ENCODE measurements at regions not wholly inside any gene's neighbourhood (a gene's known extent, or its start where the extent isn't known, plus 50 kb on each side); places are given as distances from the start of the nearest gene placed in this dataset.

DNA sequence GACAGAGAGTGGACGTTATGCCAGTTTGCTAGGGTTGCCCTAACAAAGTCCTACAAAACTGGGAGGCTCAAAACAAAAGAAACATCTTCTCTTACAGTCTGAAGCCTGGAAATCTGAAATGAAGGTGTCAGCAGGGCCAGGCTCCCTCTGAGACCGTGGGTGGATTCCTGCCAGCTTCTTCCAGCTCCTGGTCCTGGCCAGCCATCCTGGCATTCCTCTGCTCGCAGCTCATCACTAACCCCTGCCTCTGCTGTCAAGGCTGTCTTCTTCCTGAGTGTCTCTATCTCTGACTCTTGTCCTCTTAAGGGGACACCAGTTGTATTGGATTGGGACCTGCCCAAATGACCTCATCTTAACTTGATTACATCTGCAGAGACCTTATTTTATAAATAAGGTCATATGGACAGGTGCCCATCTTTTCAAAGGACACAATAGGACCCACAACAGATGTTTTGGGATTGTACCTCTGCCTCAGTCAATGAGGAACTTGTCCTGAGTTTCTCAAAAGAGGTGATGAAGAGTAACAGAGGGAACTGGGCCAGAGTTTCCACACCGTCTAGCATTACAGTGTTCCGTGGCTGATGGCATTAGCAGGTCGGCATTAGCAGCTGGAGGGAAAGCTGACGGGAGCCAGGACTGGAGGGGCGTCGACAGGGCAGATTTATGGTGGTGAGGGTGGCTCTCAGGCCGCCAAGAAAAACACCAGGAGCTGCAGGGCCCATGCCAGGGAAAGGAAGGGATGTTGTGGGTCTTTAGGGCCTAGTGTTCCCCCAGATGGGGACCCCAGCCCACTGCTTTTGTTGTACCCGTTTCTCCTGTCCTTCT lies 157.3 kb downstream of the TBXT start:
- DNase-seq (ENCODE audit: low read depth, low spot score) = no peak

DNA sequence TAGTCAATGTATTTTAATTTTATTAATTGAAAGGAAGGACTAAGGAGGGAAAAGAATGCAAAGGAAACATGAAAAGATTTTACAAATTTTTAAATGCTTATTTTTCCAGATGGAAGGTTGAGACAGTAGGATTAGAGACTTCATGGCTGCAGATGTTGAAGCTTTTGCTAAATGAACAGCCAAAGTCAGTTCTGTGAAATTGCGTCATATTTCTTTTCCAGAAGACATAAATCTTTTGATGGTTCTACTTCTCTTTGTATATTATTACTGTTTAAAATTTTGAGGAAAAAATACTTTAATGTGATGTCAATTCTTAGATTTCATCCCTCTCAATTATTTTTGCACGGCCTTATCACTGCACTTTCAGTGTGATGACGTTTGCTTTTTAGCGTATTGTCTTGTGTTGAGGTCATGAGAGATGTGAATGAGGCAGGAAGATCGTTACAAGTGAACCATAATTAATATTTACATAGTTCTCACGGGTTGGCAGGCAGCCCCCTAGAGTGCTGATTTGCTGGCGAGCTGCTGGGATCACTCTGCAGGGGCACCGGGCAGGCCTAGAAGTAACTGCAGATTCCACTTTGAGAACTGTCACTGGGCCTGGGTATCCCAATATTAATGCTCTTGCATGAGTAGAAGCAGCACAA lies 158.1 kb downstream of the TBXT start:
- no peak for DNase-seq (ENCODE audit: low read depth, low spot score)

DNA sequence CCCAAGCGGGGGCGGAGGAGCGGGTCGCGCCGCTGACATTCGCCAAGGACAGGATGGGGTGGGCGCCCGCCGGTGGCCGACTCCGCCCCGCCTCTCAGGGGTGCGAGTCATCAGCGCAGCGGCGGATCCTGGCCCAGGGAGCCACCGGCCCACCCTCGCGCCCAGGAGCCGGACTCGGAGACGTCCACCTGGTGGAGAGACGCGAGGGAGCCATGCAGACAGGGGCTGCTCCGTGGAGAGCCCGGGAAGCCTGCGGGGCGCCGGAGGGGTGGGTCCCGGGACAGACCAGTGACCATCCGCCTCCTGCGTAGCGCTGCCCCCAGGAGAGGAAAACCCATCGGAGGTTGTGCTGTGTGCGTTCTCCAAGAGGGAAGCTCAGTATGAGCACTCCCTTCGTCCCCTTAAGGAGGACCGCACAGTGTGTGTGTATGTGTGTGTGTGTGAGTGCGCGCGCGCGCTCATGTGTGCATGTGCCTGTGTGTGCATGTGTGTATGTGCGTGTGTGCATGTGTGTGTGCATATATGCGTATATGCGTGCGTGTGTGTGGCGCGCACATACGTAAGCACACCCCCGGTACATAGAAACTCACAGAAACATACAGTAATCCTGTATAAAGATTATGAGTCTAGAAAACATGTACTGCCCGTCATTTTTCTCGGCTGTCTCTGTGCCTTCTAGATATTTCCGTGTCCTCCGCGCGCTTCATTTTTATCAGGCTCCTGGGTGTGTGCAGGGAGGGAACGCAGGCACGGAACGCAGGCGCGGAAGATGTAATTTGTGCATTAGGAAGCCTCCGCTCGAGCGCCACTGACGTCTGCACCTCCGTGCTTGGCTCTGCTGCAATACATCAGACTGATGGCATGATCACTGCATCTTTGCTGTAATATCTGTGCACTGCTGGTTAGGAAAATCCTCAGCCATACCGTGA lies 158.9 kb downstream of the TBXT start:
- peak; percentile 56 for DNase-seq (ENCODE audit: low read depth, low spot score)

DNA sequence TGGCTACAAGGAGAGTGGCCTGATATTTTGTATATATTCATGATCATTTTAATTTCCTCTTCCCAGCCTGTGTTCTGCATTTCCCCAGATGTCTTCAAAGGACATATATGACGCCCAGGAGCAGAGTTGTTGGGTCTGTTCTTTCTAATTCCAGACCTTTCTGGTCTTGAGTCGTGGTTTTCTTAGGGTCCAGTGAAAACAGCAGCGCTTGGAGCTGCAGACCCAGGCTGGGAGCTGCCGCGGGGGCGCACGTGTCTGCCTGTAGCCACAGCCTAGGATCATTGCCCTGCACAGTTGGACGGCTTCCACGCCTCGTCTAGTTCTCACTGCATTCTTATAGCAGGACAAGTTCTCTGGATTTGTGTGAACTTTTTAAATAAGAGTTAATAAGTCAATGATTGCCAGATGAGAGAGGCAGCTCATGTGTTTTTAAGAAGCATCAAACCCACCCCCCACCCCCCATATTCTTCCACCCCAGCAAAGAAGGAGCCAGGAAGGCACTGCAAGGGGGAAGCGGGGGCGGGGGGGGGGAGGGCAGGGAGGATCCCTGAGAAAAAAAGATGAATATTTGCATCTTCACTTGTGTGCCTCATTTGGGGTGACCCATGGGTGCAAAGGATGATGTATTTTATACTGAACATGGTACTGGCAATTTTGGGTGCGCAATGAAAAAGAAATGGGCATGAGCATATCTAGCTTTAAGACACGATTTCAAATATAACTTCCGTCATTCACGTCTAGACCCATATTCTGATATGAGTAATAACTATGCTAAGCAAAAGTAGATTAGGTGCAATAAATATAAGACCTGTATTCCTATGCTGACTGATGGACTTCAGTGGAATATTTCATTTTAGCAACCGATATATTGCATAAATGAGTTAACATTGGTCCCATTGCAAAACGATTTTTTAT lies 160.0 kb downstream of the TBXT start:
- peak; percentile 83 for DNase-seq (ENCODE audit: low read depth, low spot score)

DNA sequence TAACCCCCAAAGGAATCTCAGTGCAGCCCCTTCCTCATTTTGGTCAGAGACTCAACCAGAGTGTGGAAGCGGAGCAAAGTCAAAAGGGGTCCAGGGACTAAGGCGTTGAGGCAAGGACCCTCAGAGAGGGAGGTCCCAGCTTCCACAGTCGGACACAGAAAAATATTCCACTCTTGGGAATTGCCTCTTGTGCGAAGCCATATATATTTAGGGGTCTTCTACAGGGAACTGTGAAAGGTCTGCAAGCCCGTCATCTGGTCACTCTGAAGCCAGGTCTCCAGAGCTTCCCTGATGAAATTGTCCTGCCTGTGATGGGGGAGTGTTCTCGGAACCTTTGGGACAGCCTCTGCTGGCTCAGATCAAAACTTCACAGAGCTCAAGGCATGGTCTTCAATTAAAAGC lies 160.8 kb downstream of the TBXT start:
- DNase-seq (ENCODE audit: low read depth, low spot score) = no peak

DNA sequence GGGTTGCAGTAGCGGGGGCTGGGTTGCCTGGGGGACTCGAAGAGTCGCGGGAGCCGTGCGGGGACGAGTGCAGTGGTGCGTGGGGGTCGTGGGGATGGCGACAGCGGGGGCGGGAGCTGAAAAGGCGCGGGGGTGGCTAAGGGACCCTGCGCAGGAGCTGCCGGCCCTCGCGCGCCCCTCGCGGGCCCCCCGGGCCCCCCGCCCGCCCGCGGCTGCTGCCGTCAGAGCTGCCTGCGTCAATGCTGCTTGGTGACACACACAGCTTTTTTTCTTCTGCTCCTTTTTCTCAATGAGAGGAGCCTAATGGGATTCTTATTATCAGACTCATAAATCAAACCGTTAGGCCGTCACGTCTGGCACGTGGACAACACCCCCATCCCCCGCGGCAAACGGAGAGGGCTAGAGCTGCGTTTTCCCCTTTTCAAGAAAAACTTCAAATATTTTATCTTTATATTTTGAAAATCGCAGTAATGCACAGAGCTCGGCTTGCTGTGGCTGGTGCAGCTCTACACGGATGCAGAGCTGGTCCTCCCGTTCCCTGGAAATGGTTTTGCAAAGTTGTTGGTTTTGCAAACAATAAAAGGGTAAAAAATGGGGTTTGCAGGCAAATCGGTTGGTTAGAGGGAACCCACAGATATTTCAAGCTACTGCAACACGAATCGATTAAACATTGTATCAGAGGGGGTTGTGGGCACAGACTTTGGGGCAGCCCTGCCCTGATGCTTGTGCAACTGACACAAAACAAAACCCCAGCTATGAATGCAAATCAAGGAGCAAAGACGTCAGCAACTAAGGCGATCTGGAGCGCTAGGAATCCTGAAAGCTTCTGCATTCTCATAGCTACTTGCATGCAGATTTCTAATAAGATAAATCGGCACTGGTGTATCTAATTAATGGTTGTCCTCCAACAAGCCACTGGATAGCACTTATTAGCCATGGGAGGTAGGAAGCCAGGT lies 161.4 kb downstream of the TBXT start:
- peak; percentile 90 for DNase-seq (ENCODE audit: low read depth, low spot score)

DNA sequence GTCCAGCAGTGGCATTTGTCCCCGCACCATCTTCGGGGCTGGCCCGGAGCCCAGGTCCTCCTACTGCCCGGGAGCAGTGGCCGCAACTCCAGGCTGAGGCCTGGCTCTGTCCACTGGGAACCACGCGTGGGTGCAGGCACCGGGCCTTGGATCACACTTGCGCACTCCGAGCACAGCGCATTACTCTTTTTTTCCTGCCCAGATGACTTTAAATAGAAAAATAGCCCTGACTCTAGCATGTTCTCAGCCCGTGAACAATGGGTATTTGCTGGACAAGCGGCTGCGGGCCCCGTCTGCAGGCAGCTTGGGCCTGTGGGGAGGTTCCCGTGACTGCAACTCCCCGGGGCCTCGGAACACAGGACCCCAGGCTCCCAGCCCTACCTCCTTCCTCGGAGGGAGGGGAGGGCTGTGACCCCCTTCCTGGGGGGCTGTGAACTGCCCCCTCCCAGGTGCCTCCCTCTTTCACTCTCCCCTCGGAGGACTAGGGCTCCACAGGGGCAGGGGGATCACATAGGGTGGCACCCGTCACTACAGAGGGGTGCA lies 162.2 kb downstream of the TBXT start:
- DNase-seq (ENCODE audit: low read depth, low spot score) = peak; percentile 73

DNA sequence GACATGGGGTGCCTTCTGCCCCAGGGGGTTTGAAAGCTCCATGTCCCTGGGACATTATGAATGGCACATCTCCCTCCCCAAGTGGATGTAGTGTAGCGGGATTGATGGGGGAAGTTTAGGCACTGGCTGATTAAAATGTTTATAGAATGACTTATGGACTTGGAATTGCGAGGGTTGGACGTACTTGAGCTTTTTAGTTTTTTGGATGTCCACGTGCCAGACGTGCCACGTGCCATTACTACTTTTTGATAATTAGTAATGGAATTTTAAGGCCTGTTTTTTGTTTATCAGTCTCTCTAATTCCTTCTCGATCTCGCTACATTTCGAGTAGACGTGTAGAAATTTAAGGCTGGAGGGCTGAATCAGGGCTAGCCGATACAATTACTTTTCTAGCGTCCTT lies 162.8 kb downstream of the TBXT start:
- DNase-seq (ENCODE audit: low read depth, low spot score) = no peak

DNA sequence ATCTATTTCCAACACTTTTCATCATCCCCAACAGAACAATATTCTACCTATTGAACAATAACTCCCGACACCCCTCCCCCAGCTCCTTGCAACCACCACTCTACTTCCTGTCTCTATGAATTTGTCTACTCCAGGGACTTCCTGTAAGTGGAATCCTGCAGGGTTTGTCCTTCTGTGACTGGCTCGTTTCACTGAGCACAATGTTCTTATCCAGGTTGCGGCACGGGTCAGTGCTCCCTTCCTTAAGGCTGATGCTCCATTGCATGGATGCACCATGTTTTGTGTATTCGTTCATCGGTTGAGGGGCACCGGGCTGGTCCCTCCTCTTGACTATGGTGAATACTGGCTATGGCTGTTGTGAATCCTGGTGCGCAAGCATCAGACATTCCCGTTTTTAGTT lies 163.2 kb downstream of the TBXT start:
- no peak for DNase-seq (ENCODE audit: low read depth, low spot score)

DNA sequence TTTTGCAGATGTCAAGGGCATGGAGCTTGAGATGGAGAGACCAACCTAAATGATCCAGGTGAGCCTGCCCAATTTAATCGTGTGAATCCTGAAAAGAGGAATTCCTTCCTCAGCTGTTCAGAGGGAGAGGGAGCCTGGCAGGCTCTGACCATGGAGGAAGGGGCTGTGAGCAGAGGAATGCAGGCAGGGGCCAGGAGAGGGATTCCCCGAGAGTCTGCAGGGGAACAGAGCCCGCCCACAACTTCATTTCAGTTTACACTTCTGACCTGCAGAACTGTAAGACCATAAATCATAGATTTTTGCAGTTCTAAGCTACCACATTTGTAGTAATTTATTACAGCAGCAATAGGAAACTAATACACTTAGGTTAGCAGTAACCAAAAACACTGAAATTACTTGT lies 164.1 kb downstream of the TBXT start:
- peak; percentile 32 for DNase-seq (ENCODE audit: low read depth, low spot score)

DNA sequence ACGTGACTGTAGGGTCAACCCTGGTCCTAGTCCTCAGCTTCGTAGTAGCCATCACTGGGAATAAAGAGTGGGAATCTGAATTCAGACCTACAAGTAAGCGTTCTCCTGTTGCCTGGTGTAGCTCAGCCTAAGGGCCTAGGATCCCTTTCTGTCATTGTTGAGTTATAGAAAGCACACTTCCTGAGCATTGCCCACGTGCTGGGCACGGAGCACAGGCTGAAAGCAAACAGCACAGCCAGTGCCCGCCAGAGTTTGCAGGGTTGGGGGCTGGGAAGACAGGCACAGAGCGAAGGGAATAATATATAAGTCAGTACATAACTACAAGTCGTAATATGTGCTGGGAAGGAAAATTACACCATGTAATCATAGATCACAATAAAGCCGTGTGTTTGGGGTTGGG lies 166.3 kb downstream of the TBXT start:
- no peak for DNase-seq (ENCODE audit: low read depth, low spot score)

DNA sequence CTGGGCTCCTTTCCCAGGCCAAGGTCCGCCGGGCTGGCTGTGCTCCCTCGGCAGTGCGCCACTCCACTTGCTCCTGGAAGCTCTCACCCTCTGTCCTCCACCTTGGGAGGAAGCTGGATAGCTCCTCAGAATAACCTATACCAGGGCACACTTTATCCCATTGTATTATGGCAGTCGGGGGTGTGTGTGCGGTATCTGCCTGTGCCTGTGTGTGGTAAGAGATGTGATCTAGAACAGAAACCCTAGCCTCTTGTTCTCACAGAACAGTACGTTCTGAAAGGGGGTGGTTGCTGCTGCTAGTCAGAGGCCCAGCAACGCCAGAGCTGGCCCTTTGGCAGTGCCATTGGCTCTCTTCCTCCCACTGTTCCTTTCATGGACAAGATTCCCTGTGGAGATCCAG lies 168.4 kb downstream of the TBXT start:
- no peak for DNase-seq (ENCODE audit: low read depth, low spot score)

DNA sequence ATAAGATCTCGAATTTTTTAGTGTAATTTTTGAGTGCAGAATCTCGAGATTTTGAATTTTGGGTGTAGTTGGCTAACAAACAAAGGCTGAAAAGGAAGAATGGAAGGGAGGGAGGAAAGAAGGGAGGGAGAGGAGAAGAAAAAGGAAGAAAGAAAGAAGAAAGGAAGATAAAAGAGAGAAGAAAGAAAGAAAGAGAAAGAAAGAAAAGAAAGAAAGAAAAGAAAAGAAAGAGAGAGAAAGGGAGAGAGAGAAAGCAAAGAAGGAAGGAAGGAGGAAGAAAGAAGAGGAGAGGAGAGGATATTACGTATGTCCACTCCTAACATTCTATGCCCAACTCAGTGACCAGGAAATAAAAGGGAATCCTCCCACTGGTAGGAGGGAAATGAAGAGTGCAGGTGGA lies 169.6 kb downstream of the TBXT start:
- DNase-seq (ENCODE audit: low read depth, low spot score) = no peak

DNA sequence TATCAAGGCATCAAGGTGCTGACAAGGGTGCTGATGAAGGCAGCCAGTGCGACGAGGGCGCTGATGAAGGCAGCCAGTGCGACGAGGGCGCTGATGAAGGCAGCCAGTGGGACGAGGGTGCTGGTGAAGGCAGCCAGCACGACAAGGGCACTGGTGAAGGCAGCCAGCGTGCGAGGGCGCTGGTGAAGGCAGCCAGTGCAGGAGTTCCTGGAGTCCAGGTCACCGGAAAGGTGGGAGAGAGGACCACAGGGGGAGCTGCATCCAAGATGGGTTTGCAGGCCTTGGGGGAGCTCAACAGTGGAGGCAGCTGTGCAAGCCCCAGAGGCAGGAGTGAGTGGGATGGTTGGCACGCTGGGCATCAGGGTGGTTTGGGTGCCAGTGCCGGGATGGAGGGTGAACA lies 176.3 kb downstream of the TBXT start:
- no peak for DNase-seq (ENCODE audit: low read depth, low spot score)

DNA sequence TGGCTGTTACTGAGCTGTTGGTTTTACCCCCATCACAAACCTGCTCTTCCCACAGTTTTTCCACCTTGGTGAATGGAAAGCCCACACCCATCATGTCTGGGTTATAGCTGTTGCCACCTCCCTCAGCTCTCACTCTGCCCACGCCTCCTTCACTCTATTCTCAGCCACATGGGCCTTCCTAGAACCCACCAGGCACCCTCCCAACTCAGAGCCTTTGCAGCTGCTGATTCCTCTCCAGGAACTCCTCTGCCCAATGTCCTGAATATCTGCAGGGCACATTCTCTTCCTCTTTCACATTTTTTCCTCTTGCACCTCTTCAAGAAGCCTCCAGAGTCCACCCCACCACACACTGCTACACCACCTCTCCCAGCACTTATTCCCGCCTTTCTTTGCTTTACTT lies 177.4 kb downstream of the TBXT start:
- no peak for DNase-seq (ENCODE audit: low read depth, low spot score)

DNA sequence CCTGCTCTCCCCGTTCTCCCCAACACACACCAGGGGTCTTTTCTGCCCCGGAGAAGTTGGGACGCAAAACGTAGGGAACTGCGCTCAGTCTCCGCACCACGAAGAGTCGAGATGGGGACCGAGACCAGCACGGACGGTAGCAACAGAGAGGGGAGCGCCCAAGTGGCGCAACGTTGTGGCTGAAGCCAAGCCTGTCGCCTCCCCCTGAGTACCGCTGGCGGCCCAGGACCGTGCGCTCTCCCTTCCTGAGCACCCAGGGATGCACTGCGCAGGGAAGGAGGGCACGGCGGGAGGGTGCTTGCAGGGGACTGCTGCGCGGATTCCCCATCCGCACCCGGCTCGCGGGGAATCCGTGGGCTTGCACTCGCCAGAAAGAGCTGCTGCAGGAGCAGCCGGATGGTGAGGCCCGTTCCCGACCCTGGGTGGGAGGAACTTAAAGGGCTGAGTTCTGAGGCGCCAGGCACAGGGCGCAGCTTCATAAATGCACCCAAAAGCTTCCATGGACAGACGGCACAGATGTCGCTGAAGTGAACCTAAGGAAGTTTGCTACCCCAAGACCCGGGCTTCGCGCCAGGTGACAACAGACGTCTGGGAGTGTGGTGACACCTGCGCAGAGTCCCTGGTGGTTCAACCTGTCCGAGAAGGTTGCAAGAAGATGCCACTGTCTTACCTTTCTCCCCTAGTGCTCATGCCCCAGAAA lies 178.7 kb downstream of the TBXT start:
- peak; percentile 29 for DNase-seq (ENCODE audit: low read depth, low spot score)

DNA sequence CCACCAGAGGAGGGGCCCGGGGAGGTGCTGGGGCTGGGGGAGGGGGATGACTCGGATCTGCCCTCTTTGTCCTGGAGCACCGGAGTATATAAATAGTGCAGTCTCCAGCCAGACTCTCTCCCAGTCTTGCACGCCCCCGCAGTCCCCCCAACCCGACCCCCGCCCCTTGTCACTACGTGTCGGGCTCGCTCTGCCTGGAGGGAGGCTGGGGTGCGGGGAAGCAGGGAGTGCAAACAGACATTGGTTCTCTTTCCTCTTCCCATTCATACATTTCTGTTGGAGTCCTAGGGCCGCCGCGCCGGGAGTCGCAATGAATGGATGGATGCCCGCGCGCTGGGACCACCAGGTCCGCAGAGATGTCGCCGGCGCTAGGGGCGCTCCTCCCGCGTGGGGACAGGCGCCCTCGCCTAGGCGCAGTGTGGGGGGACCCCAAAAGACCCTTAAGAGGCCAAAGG lies 179.3 kb downstream of the TBXT start:
- DNase-seq (ENCODE audit: low read depth, low spot score) = no peak

DNA sequence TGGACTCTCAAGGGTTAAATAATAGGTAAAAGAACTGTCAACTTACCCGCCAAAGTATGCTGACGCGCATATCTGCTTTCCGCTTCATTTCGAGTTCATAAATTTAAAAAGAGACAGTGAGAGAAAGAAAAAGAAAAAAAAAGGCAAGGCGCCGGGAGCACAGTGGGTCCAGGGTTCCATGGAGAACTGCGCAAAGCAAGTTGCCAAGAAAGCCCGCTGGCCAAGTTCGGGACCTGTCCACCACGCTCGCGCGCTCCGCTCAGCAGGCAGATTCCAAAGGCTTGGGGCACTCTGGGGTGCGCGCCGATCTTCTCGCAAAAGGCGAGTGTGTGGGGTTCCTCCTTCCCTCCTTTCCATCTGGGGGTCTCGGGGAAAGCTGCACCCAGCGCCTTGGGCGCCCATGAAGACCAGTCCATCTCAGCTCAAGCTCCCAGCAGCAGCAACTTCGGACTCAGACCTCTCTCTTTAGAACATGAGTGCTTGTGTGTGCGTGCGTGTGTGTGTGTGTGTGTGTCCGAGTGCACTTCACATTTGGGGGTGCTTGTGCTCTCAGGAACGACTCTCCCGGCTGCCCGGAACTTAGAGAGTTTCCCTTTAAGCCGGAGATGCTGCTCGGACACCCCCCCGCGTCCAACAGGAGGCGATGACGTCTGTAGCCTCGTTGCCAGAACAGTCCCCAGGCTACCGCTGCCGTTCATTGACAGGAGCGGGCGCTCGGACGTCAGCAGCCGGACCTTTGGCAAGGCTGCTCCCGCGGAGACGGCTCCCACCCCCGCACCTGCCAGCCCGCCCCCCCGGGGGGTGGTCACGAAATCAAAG lies 180.0 kb downstream of the TBXT start:
- DNase-seq (ENCODE audit: low read depth, low spot score) = peak; percentile 87
